WTC11 (cell line): ENCODE measurements at regions not wholly inside any gene's neighbourhood (a gene's known extent, or its start where the extent isn't known, plus 50 kb on each side); places are given as distances from the start of the nearest gene placed in this dataset.

Experiments used
- ATAC-seq: fragments of 200-7000 bp; cut with Tn5 transposase; 2 replicates; pipeline ENCODE4 v1.10.0; 2021; ENCODE audit warnings: mild to moderate bottlenecking, moderate library complexity
- CTCF ChIA-PET: fragments of 300-600 bp; sonication (Branson Sonifier 250); formaldehyde crosslinking; loops from one replicate; lab custom pipeline; 2021; ENCODE audit warnings: antibody characterized with exemption; lab: Charles Lee
- POLR2A ChIA-PET: fragments of 350-600 bp; sonication (Branson Sonifier 250); formaldehyde crosslinking; loops from one replicate; lab custom pipeline; 2021; ENCODE audit warnings: antibody characterized with exemption; lab: Charles Lee
- DNase-seq: peaks from one replicate; pipeline ENCODE4 v3.0.0; 2021; ENCODE audit warnings: low spot score
- H3K27ac Mint-ChIP-seq: 2 replicates; pipeline ENCODE4 v1.8.0; 2021; ENCODE audit warnings: mixed read lengths
- H3K27me3 Mint-ChIP-seq: 2 replicates; pipeline ENCODE4 v1.8.0; 2021; ENCODE audit warnings: low read depth, mild to moderate bottlenecking, moderate library complexity, mixed read lengths
- H3K36me3 Mint-ChIP-seq: 2 replicates; pipeline ENCODE4 v1.8.0; 2021; ENCODE audit warnings: mixed read lengths
- H3K4me1 Mint-ChIP-seq: 2 replicates; pipeline ENCODE4 v1.8.0; 2022; ENCODE audit warnings: mixed read lengths
- H3K4me3 Mint-ChIP-seq: 2 replicates; pipeline ENCODE4 v1.8.0; 2021; ENCODE audit warnings: mild to moderate bottlenecking, moderate library complexity, mixed read lengths
- H3K9me3 Mint-ChIP-seq: 2 replicates; pipeline ENCODE4 v1.8.0; 2021; ENCODE audit warnings: mixed read lengths
- CDX4 ChIP-seq: fragments of 250-450 bp; sonication (Bioruptor Pico); IDR thresholded peaks from 2 replicates; pipeline ENCODE4 v1.9.0; 2021; ENCODE audit warnings: moderate library complexity, mild to moderate bottlenecking, inconsistent platforms, borderline replicate concordance
- CTCF ChIP-seq: fragments of 200-600 bp; IDR thresholded peaks from 2 replicates; pipeline ENCODE4 v1.8.0; 2022; ENCODE audit warnings: antibody characterized with exemption
- E2F4 ChIP-seq: sonication (generic); formaldehyde crosslinking; IDR thresholded peaks from 2 replicates; pipeline ENCODE4 v1.8.1; 2022; ENCODE audit warnings: low read depth, mild to moderate bottlenecking, moderate library complexity, missing genetic modification reagents, borderline replicate concordance
- ELF4 ChIP-seq: sonication (generic); formaldehyde crosslinking; IDR thresholded peaks from 2 replicates; pipeline ENCODE4 v1.8.1; 2022; ENCODE audit warnings: low read depth, mild to moderate bottlenecking, moderate library complexity, missing genetic modification reagents
- EMX1 ChIP-seq: fragments of 250-450 bp; sonication (Bioruptor Pico); IDR thresholded peaks from 2 replicates; pipeline ENCODE4 v1.8.0; 2021; ENCODE audit warnings: mild to moderate bottlenecking
- FOXP4 ChIP-seq: sonication (generic); formaldehyde crosslinking; IDR thresholded peaks from 2 replicates; pipeline ENCODE4 v1.8.0; 2022; ENCODE audit warnings: mild to moderate bottlenecking, missing genetic modification reagents
- HMGA2 ChIP-seq: fragments of 250-450 bp; sonication (Bioruptor Pico); IDR thresholded peaks from 2 replicates; pipeline ENCODE4 v1.4.0; 2021; ENCODE audit warnings: mild to moderate bottlenecking, moderate library complexity
- IRF1 ChIP-seq: sonication (generic); formaldehyde crosslinking; IDR thresholded peaks from 2 replicates; pipeline ENCODE4 v1.8.0; 2023; ENCODE audit warnings: missing genetic modification reagents
- NFYB ChIP-seq: sonication (generic); formaldehyde crosslinking; conservative IDR thresholded peaks from 2 replicates; pipeline ENCODE4 v1.8.0; 2022; ENCODE audit warnings: low read depth, missing genetic modification reagents
- NR3C1 ChIP-seq: sonication (generic); formaldehyde crosslinking; conservative IDR thresholded peaks from 2 replicates; pipeline ENCODE4 v1.8.1; 2023; ENCODE audit warnings: low read depth, mild to moderate bottlenecking, missing genetic modification reagents
- PRDM15 ChIP-seq: sonication (generic); formaldehyde crosslinking; IDR thresholded peaks from 2 replicates; pipeline ENCODE4 v1.8.0; 2022; ENCODE audit warnings: missing genetic modification reagents
- PRRX2 ChIP-seq: fragments of 250-450 bp; sonication (Bioruptor Pico); IDR thresholded peaks from 2 replicates; pipeline ENCODE4 v1.8.0; 2021; ENCODE audit warnings: mild to moderate bottlenecking
- RORB ChIP-seq: fragments of 250-450 bp; sonication (Bioruptor Pico); IDR thresholded peaks from 2 replicates; pipeline ENCODE4 v1.9.0; 2021; ENCODE audit warnings: mild to moderate bottlenecking
- SMAD3 ChIP-seq: sonication (generic); formaldehyde crosslinking; IDR thresholded peaks from 2 replicates; pipeline ENCODE4 v1.8.0; 2022; ENCODE audit warnings: missing genetic modification reagents, mild to moderate bottlenecking, borderline replicate concordance
- USF1 ChIP-seq: sonication (generic); formaldehyde crosslinking; IDR thresholded peaks from 2 replicates; pipeline ENCODE4 v1.8.0; 2022; ENCODE audit warnings: mild to moderate bottlenecking, missing genetic modification reagents
- ZBTB43 ChIP-seq: sonication (generic); formaldehyde crosslinking; IDR thresholded peaks from 2 replicates; pipeline ENCODE4 v1.8.1; 2023; ENCODE audit warnings: mild to moderate bottlenecking, missing genetic modification reagents
- ZNF121 ChIP-seq: sonication (generic); formaldehyde crosslinking; IDR thresholded peaks from 2 replicates; pipeline ENCODE4 v1.8.0; 2023; ENCODE audit warnings: missing genetic modification reagents
- ZNF138 ChIP-seq: sonication (generic); formaldehyde crosslinking; conservative IDR thresholded peaks from 2 replicates; pipeline ENCODE4 v1.8.1; 2022; ENCODE audit warnings: mild to moderate bottlenecking, moderate library complexity, missing genetic modification reagents
- ZNF281 ChIP-seq: sonication (generic); formaldehyde crosslinking; IDR thresholded peaks from 2 replicates; pipeline ENCODE4 v1.8.0; 2023; ENCODE audit warnings: mild to moderate bottlenecking, missing genetic modification reagents

- Mint-ChIP-seq H3K9me3 (peaks cover 3% of the 10 kb centered on the region), H3K27me3 (peaks cover 24% of the 10 kb centered on the region), H3K27ac (peak overlapping the region; percentile 93), H3K36me3 (peaks cover 9% of the 10 kb centered on the region), H3K4me3 (peak overlapping the region; percentile 66), H3K4me1 (peaks cover 48% of the 10 kb centered on the region)
- ChIA-PET CTCF (interaction anchor here (1.0 kb wide), 2 partner anchors 8 to 19 kb away, joined by 3 read pairs; no protein-coding TSS in a partner anchor), POLR2A (no interaction called here)
- ATAC-seq = peak; percentile 63
- TF ChIP-seq ZNF121 (CRISPR knock-in tag) (no peak), ELF4 (CRISPR knock-in tag) (no peak), NR3C1 (CRISPR knock-in tag) (no peak), HMGA2 (no peak), ZNF138 (no peak), E2F4 (CRISPR knock-in tag) (no peak), SMAD3 (CRISPR knock-in tag) (no peak), CDX4 (CRISPR knock-in tag) (no peak)
- no peak for DNase-seq
These were observed 167.8 kb upstream of the MYO3A start for GRCh38 chr10:25766213-25766612.

- peak; percentile 89 for ATAC-seq
- CTCF ChIA-PET = interaction anchor here (1.0 kb wide), 2 partner anchors 9 to 18 kb away, joined by 3 read pairs; no protein-coding TSS in a partner anchor
- POLR2A ChIA-PET = no interaction called here
- peak; percentile 80 for DNase-seq
- H3K27ac Mint-ChIP-seq = peak overlapping the region; percentile 93
- H3K36me3 Mint-ChIP-seq = peaks cover 9% of the 10 kb centered on the region
- peaks cover 43% of the 10 kb centered on the region for H3K4me1 Mint-ChIP-seq
- H3K4me3 Mint-ChIP-seq = peak overlapping the region; percentile 66
- H3K9me3 Mint-ChIP-seq = peaks cover 3% of the 10 kb centered on the region
- peaks cover 24% of the 10 kb centered on the region for H3K27me3 Mint-ChIP-seq
- TF ChIP-seq ZNF281 (CRISPR knock-in tag) = no peak
- TF ChIP-seq USF1 (CRISPR knock-in tag) = no peak
- peak; percentile 90; the same call in 1 of the 2 replicates for TF ChIP-seq FOXP4
- no peak for TF ChIP-seq RORB (CRISPR knock-in tag)
- TF ChIP-seq PRRX2 = no peak
- no peak for TF ChIP-seq IRF1
- no peak for TF ChIP-seq PRDM15 (CRISPR knock-in tag)
- TF ChIP-seq ZNF121 (CRISPR knock-in tag) = no peak
- TF ChIP-seq CTCF = no peak
- no peak for TF ChIP-seq EMX1 (CRISPR knock-in tag)
- no peak for TF ChIP-seq NFYB
- TF ChIP-seq ZBTB43 (CRISPR knock-in tag) = 0 out of 2 replicates have a peak, but pooled peaks have one; percentile 38
These were observed 167.3 kb upstream of the MYO3A start for GRCh38 chr10:25766687-25767221.
